ENCODE measurements at regions not wholly inside any gene's neighbourhood (a gene's known extent, or its start where the extent isn't known, plus 50 kb on each side); places are given as distances from the start of the nearest gene placed in this dataset.
"Not testable (repeated sequence)": the region's sequence is repeated elsewhere in the genome, so short reads cannot be mapped to it uniquely, and the experiment has no call there.

GRCh38 chr3:195984392-195985030, 76.2 kb upstream of the TNK2 start:
- not testable (repeated sequence) for H3K27me3 Mint-ChIP-seq (ENCODE audit: low read depth in 3 of 3); DNase-seq; H3K4me3 Mint-ChIP-seq

DNA sequence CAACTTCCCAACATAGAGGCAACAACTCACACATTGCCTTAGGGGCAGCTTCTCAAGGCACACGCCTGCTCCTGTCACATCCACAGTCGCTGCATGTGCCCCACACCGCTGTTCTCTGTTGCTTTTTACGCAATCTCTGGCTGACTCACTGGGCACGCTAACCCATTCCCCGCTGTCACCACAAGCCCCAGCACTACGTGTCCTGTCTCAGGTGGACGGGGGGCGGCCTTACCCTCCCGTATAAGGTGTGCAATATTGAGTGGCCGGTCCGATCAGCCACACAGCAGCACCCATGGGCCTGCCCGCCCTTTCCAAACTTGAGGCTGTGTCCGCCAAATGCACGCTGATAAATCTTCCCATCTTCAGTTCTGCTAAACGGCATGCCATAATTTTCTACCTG, 75.5 kb upstream of the TNK2 start:
- not testable (repeated sequence) for DNase-seq

More at GRCh38 chr3:195984392-195985030, 76.2 kb upstream of the TNK2 start:
- not testable (repeated sequence) for H3K9me3 Mint-ChIP-seq, H3K27ac Mint-ChIP-seq
- Mint-ChIP-seq H3K4me1 (peaks cover 0 to 12% of the 10 kb centered on the region in 2 donors), H3K36me3 (peaks cover 4 to 11% (median 10%) of the 10 kb centered on the region in 3 donors)

GRCh38 chr3:195982754-195983153, 74.4 kb upstream of the TNK2 start:
- not testable (repeated sequence) for H3K4me3 Mint-ChIP-seq; DNase-seq; H3K27ac Mint-ChIP-seq; H3K4me1 Mint-ChIP-seq; H3K27me3 Mint-ChIP-seq (ENCODE audit: low read depth in 3 of 3); H3K9me3 Mint-ChIP-seq
- peaks cover 4 to 11% (median 10%) of the 10 kb centered on the region in 3 donors for H3K36me3 Mint-ChIP-seq

More for the DNA sequence above, 75.5 kb upstream of the TNK2 start:
- H3K27me3 Mint-ChIP-seq (ENCODE audit: low read depth in 3 of 3); H3K27ac Mint-ChIP-seq; H3K4me1 Mint-ChIP-seq; H3K9me3 Mint-ChIP-seq; H3K4me3 Mint-ChIP-seq: not testable (repeated sequence)
- peaks cover 4 to 11% (median 10%) of the 10 kb centered on the region in 3 donors for H3K36me3 Mint-ChIP-seq

DNA sequence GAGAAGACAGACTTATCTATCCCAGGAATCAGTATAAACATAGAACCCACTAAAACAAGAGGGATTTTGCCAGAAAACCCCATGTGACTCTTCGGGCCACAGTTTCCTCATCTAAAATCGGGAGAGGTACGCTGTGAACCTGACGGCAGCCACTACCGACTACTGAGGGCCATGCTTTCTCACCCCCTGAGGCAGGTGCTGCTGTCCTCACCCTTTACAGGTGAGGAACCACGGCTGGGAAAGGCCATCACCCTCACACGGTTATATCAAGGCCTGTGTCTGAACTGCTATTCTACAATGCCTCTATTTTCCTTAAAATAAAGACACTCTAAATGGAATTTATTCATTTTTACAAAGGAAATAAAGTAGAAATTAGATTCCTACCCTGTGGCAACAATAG, 73.4 kb upstream of the TNK2 start:
- peaks cover 4 to 11% (median 10%) of the 10 kb centered on the region in 3 donors for H3K36me3 Mint-ChIP-seq
- not testable (repeated sequence) for H3K9me3 Mint-ChIP-seq, H3K4me1 Mint-ChIP-seq

DNA sequence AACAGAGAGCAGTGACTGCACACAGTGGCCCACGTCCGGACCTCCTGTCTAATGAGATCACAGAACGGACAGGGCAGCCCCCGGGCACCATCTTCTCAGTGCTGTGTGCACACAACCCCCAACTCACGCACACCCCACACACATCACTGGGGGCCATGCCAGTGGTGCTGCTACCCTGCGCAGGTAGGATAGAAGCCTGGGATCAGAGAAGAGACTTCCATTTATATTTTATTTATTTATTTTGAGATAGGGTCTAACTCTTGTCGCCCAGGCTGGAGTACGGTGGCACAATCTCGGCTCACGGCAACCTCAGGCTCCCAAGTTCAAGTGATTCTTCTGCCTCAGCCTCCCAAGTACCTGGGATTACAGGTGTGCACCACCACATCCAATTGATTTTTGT, 71.5 kb upstream of the TNK2 start:
- H3K27me3 Mint-ChIP-seq (ENCODE audit: low read depth in 3 of 3); H3K4me3 Mint-ChIP-seq; DNase-seq; H3K9me3 Mint-ChIP-seq; H3K4me1 Mint-ChIP-seq; H3K27ac Mint-ChIP-seq: not testable (repeated sequence)
- peaks cover 9 to 22% (median 22%) of the 10 kb centered on the region in 3 donors for H3K36me3 Mint-ChIP-seq

More for the DNA sequence above, 73.4 kb upstream of the TNK2 start:
- H3K27ac Mint-ChIP-seq; DNase-seq; H3K4me3 Mint-ChIP-seq; H3K27me3 Mint-ChIP-seq (ENCODE audit: low read depth in 3 of 3): not testable (repeated sequence)

DNA sequence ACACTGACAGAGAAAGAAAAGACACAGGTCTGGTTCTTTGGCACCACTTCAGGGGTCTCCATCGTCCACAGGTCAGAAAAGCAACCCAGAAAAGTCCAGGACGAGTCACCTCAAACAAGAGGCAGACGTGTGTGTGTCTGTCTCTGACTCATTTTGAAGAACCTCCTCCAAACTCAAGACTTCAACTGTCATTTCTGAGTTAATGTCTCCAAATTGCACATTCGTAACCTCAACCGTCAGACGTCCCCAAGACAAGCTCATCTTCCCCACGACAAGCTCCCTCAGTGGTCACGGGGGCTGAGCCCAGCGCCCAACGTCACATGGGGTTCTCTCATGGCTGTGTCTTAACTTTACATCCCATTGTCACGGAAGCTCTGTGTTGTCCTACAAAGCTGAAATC, 70.2 kb upstream of the TNK2 start:
- not testable (repeated sequence) for H3K9me3 Mint-ChIP-seq; H3K4me3 Mint-ChIP-seq; H3K27me3 Mint-ChIP-seq (ENCODE audit: low read depth in 3 of 3); H3K27ac Mint-ChIP-seq; H3K4me1 Mint-ChIP-seq; DNase-seq
- H3K36me3 Mint-ChIP-seq, result peaks cover 9 to 27% (median 16%) of the 10 kb centered on the region in 3 donors

GRCh38 chr3:195976876-195977275, 68.5 kb upstream of the TNK2 start:
- not testable (repeated sequence) for H3K9me3 Mint-ChIP-seq; H3K27me3 Mint-ChIP-seq (ENCODE audit: low read depth in 3 of 3); H3K27ac Mint-ChIP-seq; DNase-seq; H3K4me3 Mint-ChIP-seq; H3K4me1 Mint-ChIP-seq
- H3K36me3 Mint-ChIP-seq, result peaks cover 5 to 23% (median 12%) of the 10 kb centered on the region in 3 donors

GRCh38 chr3:195974281-195974680, 65.9 kb upstream of the TNK2 start:
- not testable (repeated sequence) for H3K4me3 Mint-ChIP-seq; H3K27me3 Mint-ChIP-seq (ENCODE audit: low read depth in 3 of 3); H3K4me1 Mint-ChIP-seq; H3K27ac Mint-ChIP-seq; H3K9me3 Mint-ChIP-seq; DNase-seq
- peaks cover 16 to 39% (median 27%) of the 10 kb centered on the region in 3 donors for H3K36me3 Mint-ChIP-seq

DNA sequence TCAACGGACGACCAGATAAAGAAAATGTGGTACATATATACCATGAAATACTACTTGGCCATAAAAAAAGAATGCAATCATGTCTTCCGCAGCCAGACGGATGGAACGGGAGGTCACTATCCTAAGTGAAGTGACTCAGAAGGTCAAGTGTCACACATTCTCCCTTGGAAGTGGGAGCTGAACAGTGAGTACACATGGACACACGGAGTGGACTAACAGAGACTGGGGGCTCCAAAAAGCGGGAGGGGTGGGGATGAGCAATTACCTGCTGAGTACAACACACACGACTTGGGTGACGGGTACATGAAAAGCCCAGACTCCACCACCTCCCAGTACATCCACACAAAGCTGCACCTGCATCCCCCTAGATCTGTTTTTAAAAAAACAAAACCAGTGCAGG, 62.5 kb upstream of the TNK2 start:
- not testable (repeated sequence) for H3K4me1 Mint-ChIP-seq; H3K4me3 Mint-ChIP-seq; H3K27ac Mint-ChIP-seq; H3K27me3 Mint-ChIP-seq (ENCODE audit: low read depth in 3 of 3); DNase-seq; H3K9me3 Mint-ChIP-seq
- peaks cover 19 to 41% (median 28%) of the 10 kb centered on the region in 3 donors for H3K36me3 Mint-ChIP-seq

DNA sequence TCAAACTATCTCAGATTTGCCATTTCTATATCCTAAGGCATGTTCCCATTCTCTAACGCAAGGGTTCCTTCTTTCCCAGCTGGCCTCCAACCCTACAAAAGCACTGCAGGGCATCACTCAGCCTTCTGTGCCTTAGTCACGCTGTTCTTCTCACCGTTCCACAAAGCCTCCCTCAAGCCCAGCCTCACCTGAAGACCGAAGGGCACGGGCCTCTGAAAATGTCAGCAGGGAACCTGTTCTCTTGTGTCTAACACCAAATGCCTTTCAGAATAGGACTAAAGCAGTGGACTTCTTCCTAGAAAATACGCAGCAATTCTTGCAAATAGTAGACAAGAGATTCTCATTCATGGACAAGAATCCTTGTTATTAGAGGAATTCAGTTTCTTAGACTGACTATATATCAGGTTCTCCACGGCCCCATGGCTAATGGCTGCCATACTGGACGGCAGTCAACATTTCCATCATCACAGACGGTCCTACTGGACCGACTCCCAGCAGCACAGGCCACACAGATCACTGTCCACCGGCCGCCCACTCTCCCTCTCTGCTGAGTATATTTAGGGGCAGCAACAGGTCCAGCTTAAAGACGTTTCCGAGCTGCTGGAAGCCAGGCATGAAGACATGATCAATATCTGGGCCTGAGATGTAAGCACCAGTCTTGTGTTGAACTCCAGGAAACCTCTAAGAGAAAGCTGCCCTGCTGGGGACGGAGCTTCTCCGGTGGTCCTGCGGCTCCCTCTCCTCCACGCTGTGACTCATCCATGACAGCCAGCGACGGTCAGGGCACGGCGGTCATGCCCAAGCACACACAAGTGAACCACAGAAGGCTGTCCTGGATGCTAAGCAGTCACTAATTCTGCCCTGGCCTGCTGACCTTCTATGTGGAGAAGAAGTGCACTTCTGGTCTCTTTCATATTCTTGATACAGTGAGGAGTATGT, 61.8 kb upstream of the TNK2 start:
- H3K27me3 Mint-ChIP-seq (ENCODE audit: low read depth in 3 of 3); H3K4me1 Mint-ChIP-seq; DNase-seq; H3K27ac Mint-ChIP-seq; H3K4me3 Mint-ChIP-seq; H3K9me3 Mint-ChIP-seq: not testable (repeated sequence)
- peaks cover 20 to 39% (median 25%) of the 10 kb centered on the region in 3 donors for H3K36me3 Mint-ChIP-seq

GRCh38 chr3:195969341-195969740, 61.0 kb upstream of the TNK2 start:
- not testable (repeated sequence) for H3K9me3 Mint-ChIP-seq; H3K27ac Mint-ChIP-seq; H3K27me3 Mint-ChIP-seq (ENCODE audit: low read depth in 3 of 3); H3K4me3 Mint-ChIP-seq; DNase-seq; H3K4me1 Mint-ChIP-seq
- peaks cover 19 to 45% (median 25%) of the 10 kb centered on the region in 3 donors for H3K36me3 Mint-ChIP-seq

- H3K4me3 Mint-ChIP-seq; H3K9me3 Mint-ChIP-seq; H3K27ac Mint-ChIP-seq; DNase-seq; H3K4me1 Mint-ChIP-seq; H3K27me3 Mint-ChIP-seq (ENCODE audit: low read depth in 3 of 3): not testable (repeated sequence)
- peaks cover 19 to 39% (median 25%) of the 10 kb centered on the region in 3 donors for H3K36me3 Mint-ChIP-seq
These were observed 59.8 kb upstream of the TNK2 start for GRCh38 chr3:195968104-195968503.

DNA sequence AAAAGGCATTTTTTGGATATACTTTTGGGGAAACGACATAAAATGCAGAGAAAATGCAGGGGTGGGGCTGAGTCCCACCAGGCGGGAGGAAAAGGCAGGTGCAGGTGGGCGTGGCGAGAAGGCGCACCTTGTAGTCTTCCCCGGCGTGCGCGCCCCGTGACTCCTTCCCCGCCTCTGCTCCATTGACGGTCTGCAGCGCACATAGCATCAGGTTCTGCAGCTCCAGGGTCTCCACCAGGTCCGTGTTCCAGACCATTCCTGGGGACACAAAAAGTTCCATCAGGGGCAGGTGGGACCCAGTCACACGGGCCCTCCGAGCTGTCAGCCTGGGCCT, 59.0 kb upstream of the TNK2 start:
- H3K36me3 Mint-ChIP-seq, result peaks cover 19 to 39% (median 25%) of the 10 kb centered on the region in 3 donors
- H3K27ac Mint-ChIP-seq; H3K27me3 Mint-ChIP-seq (ENCODE audit: low read depth in 3 of 3); H3K9me3 Mint-ChIP-seq; H3K4me1 Mint-ChIP-seq; DNase-seq; H3K4me3 Mint-ChIP-seq: not testable (repeated sequence)

GRCh38 chr3:195966563-195967386, 58.4 kb upstream of the TNK2 start:
- H3K9me3 Mint-ChIP-seq; H3K27me3 Mint-ChIP-seq (ENCODE audit: low read depth in 3 of 3); H3K4me1 Mint-ChIP-seq; H3K27ac Mint-ChIP-seq; H3K4me3 Mint-ChIP-seq; DNase-seq: not testable (repeated sequence)
- peaks cover 19 to 39% (median 25%) of the 10 kb centered on the region in 3 donors for H3K36me3 Mint-ChIP-seq

Measured in immature natural killer cell (primary cell).